Right lobe of liver (tissue), 4 donors: ENCODE measurements at regions not wholly inside any gene's neighbourhood (a gene's known extent, or its start where the extent isn't known, plus 50 kb on each side); places are given as distances from the start of the nearest gene placed in this dataset.

Experiments
- POLR2A ChIP-seq: fragments of 450-650 bp; IDR thresholded peaks from one replicate; pipeline ENCODE4 v1.6.1; 2017; ENCODE audit warnings: antibody characterized with exemption, mild to moderate bottlenecking
- TF ChIP-seq, protein P1 (sequence below), 4 donors: fragments of 200-600 bp in 3 of 4; fragments of 450-650 bp in 1 of 4; IDR thresholded peaks; one replicate each; pipeline versions ENCODE4 v1.5.1 to v1.8.0; 2016 to 2022; ENCODE audit warnings: antibody characterized with exemption in 4 of 4, mild to moderate bottlenecking in 2 of 4
- donor health status: DM: no; HTN: no; CAD: no.
- donor health status: DM: no; HTN: no; CAD: no.
- donor health status: DM: no; HTN: yes; CAD: no.

GRCh38 chr2:48845684-48846083, 90.2 kb upstream of the LHCGR start:
- TF ChIP-seq, protein P1, sequence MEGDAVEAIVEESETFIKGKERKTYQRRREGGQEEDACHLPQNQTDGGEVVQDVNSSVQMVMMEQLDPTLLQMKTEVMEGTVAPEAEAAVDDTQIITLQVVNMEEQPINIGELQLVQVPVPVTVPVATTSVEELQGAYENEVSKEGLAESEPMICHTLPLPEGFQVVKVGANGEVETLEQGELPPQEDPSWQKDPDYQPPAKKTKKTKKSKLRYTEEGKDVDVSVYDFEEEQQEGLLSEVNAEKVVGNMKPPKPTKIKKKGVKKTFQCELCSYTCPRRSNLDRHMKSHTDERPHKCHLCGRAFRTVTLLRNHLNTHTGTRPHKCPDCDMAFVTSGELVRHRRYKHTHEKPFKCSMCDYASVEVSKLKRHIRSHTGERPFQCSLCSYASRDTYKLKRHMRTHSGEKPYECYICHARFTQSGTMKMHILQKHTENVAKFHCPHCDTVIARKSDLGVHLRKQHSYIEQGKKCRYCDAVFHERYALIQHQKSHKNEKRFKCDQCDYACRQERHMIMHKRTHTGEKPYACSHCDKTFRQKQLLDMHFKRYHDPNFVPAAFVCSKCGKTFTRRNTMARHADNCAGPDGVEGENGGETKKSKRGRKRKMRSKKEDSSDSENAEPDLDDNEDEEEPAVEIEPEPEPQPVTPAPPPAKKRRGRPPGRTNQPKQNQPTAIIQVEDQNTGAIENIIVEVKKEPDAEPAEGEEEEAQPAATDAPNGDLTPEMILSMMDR (IDR thresholded peaks at IDR 0.05) = no peak
- TF ChIP-seq POLR2A = no peak
